A673 (cell line): ENCODE measurements at regions not wholly inside any gene's neighbourhood (a gene's known extent, or its start where the extent isn't known, plus 50 kb on each side); places are given as distances from the start of the nearest gene placed in this dataset.
"Not testable (repeated sequence)": the region's sequence is repeated elsewhere in the genome, so short reads cannot be mapped to it uniquely, and the experiment has no call there.

Source experiments
- BruUV-seq: library from RNA; stranded (reverse); fragments of 400-500 nt; replicated peaks from 2 replicates; lab custom pipeline; 2021; lab: Mats Ljungman, UMichigan
- CTCF ChIA-PET: fragments of 300-600 bp; sonication (Branson Sonifier 250); formaldehyde crosslinking; loops from one replicate; lab custom pipeline; 2022; ENCODE audit warnings: antibody characterized with exemption; lab: Charles Lee
- POLR2A ChIA-PET: fragments of 300-600 bp; sonication (Branson Sonifier 250); formaldehyde crosslinking; loops from one replicate; lab custom pipeline; 2022; ENCODE audit warnings: antibody characterized with exemption; ENCODE audit not compliant: low non-redundant PET; lab: Charles Lee
- DNase-seq: peaks from one replicate; pipeline ENCODE4 v3.0.0-alpha.2; 2015; ENCODE audit warnings: low spot score
- H3K27ac ChIP-seq: fragments of 200-600 bp; sonication (generic); 2 replicates; pipeline ENCODE4 v1.5.1; 2016; ENCODE audit warnings: mixed run types, low read depth, mild to moderate bottlenecking, mixed read lengths, antibody characterized with exemption, low read length; ENCODE audit not compliant: poor library complexity, severe bottlenecking
- H3K27me3 ChIP-seq: fragments of 200-600 bp; sonication (generic); replicated peaks from 2 replicates; pipeline ENCODE4 v1.6.1; 2017; ENCODE audit warnings: mixed run types, low read depth, mild to moderate bottlenecking, mixed read lengths, antibody characterized with exemption, low read length; ENCODE audit not compliant: insufficient read depth, poor library complexity
- H3K36me3 ChIP-seq: fragments of 200-600 bp; sonication (generic); 2 replicates; pipeline ENCODE4 v1.6.1; 2016; ENCODE audit warnings: mixed run types, mild to moderate bottlenecking, mixed read lengths, antibody characterized with exemption, low read length; ENCODE audit not compliant: insufficient read depth, poor library complexity, severe bottlenecking
- H3K4me1 ChIP-seq: fragments of 200-600 bp; sonication (generic); 2 replicates; pipeline ENCODE4 v1.6.1; 2017; ENCODE audit warnings: mixed run types, mild to moderate bottlenecking, mixed read lengths, antibody characterized with exemption, low read length; ENCODE audit not compliant: insufficient read depth, poor library complexity, severe bottlenecking
- H3K4me3 ChIP-seq: fragments of 200-600 bp; sonication (generic); 2 replicates; pipeline ENCODE4 v1.5.1; 2016; ENCODE audit warnings: low read depth, mixed run types, mild to moderate bottlenecking, mixed read lengths, low read length; ENCODE audit not compliant: poor library complexity, severe bottlenecking
- H3K9me3 ChIP-seq: fragments of 200-600 bp; sonication (generic); 2 replicates; pipeline ENCODE4 v1.6.1; 2016; ENCODE audit warnings: mixed run types, low read depth, mild to moderate bottlenecking, mixed read lengths, antibody characterized with exemption, low read length; ENCODE audit not compliant: poor library complexity, severe bottlenecking
- CTCF ChIP-seq: fragments of 300-800, 200-600 bp; sonication (generic); conservative IDR thresholded peaks from 2 replicates; pipeline ENCODE4 v1.5.1; 2017; ENCODE audit warnings: low read depth, mild to moderate bottlenecking, antibody characterized with exemption, low read length, moderate library complexity, mixed read lengths
- EZH2 ChIP-seq: fragments of 200-600 bp; sonication (generic); IDR thresholded peaks from 2 replicates; pipeline ENCODE4 v1.6.1; 2017; ENCODE audit warnings: borderline replicate concordance, low read depth, mild to moderate bottlenecking, mixed read lengths, antibody characterized with exemption, low read length; ENCODE audit not compliant: poor library complexity, severe bottlenecking
- intact Hi-C: fragments of 100-400 bp; cut with micrococcal nuclease; formaldehyde crosslinking; loops from one replicate; pipeline ENCODE4 v1.10.0; 2022; ENCODE audit not compliant: unreplicated experiment

- BruUV-seq, result no TSS peak
- intact Hi-C loops, result no loop called here
- no peaks in the 10 kb centered on the region for H3K9me3 ChIP-seq
- POLR2A ChIA-PET, result no interaction called here
- no peak overlapping the region for H3K4me3 ChIP-seq
- no peak for TF ChIP-seq CTCF
- no peak for TF ChIP-seq EZH2
- CTCF ChIA-PET, result no interaction called here
- H3K36me3 ChIP-seq, result no peaks in the 10 kb centered on the region
- peaks cover 3% of the 10 kb centered on the region for H3K27me3 ChIP-seq
- no peak overlapping the region for H3K27ac ChIP-seq
- DNase-seq, result no peak
- H3K4me1 ChIP-seq, result no peaks in the 10 kb centered on the region
Measured at GRCh38 chr6:23784301-23784919, 341.6 kb upstream of the NRSN1 start.

DNA sequence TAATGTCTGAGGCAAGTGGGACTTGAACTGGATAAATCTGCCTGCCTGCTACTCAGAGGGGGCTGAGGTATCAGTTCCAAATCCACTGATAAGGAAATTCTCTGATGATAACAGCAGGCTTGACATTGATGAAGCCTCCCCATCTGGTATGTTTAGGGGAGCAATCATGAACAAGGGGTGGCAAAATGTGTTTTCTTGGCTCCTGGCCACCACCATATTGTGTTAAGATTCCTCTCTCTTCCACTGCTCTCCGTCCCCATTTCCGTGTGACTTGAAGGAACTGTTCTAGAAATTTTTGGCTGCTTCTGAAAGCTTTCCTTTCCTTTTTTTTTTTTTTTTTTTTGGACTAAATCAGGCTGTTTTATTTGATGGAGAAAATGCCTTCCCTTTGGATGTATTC is 335.3 kb upstream of the NRSN1 start:
- DNase-seq, result no peak
- intact Hi-C loops, result no loop called here
- BruUV-seq, result no TSS peak
- H3K27ac ChIP-seq, result no peak overlapping the region
- H3K4me1 ChIP-seq, result no peaks in the 10 kb centered on the region
- no peak for TF ChIP-seq CTCF
- TF ChIP-seq EZH2, result no peak
- ChIA-PET CTCF (no interaction called here), POLR2A (no interaction called here)
- H3K36me3 ChIP-seq, result no peaks in the 10 kb centered on the region
- no peaks in the 10 kb centered on the region for H3K9me3 ChIP-seq
- no peak overlapping the region for H3K4me3 ChIP-seq
- peaks cover 11% of the 10 kb centered on the region for H3K27me3 ChIP-seq

GRCh38 chr6:23797041-23797440 is 329.0 kb upstream of the NRSN1 start:
- H3K4me3 ChIP-seq, result no peak overlapping the region
- no peak for TF ChIP-seq CTCF
- TF ChIP-seq EZH2, result no peak
- ChIA-PET CTCF (no interaction called here), POLR2A (no interaction called here)
- no peak overlapping the region for H3K27ac ChIP-seq
- H3K4me1 ChIP-seq, result no peaks in the 10 kb centered on the region
- intact Hi-C loops, result no loop called here
- DNase-seq, result peak; percentile 1
- BruUV-seq, result no TSS peak
- H3K36me3 ChIP-seq, result no peaks in the 10 kb centered on the region
- peaks cover 3% of the 10 kb centered on the region for H3K27me3 ChIP-seq
- no peaks in the 10 kb centered on the region for H3K9me3 ChIP-seq

- BruUV-seq, H3K4me1 ChIP-seq, intact Hi-C loops: not testable (repeated sequence)
Measured at GRCh38 chr6:23804289-23804688, 321.7 kb upstream of the NRSN1 start.

GRCh38 chr6:23821141-23821540 is 304.9 kb upstream of the NRSN1 start:
- POLR2A ChIA-PET, BruUV-seq, H3K36me3 ChIP-seq: not testable (repeated sequence)

More at GRCh38 chr6:23804289-23804688, 321.7 kb upstream of the NRSN1 start:
- POLR2A ChIA-PET, H3K36me3 ChIP-seq, H3K27me3 ChIP-seq, H3K27ac ChIP-seq, H3K9me3 ChIP-seq, CTCF ChIA-PET, DNase-seq, H3K4me3 ChIP-seq: not testable (repeated sequence)

More at GRCh38 chr6:23821141-23821540, 304.9 kb upstream of the NRSN1 start:
- intact Hi-C loops, DNase-seq, H3K9me3 ChIP-seq, H3K27me3 ChIP-seq, H3K4me3 ChIP-seq, H3K27ac ChIP-seq: not testable (repeated sequence)
- CTCF ChIA-PET, result interaction anchor here (0.7 kb wide), 1 partner anchor 35 kb away, joined by 5 read pairs; no protein-coding TSS in a partner anchor
- H3K4me1 ChIP-seq, result peaks cover 22% of the 10 kb centered on the region
